ENCODE measurements at regions not wholly inside any gene's neighbourhood (a gene's known extent, or its start where the extent isn't known, plus 50 kb on each side); places are given as distances from the start of the nearest gene placed in this dataset.

DNA sequence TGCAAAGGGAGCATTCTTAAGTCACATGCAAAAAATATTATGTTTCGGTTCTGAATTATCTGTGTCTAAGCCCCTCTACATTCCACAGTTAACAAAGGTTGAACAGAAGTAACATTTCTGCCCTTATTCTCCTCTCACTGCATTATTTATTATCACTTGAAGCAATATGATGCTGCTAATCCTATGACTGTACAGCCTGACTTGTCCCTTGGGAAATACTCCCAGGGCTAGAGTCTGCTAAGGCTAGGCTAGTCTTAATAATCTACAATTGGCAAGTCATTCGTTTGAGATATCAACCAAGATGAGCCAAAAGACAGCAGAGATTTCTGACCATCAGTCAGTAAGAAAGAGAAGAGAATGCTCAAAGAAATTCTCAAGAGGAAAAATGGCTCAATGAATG lies 226.9 kb upstream of the HCCS start:
- TF ChIP-seq, protein P1, sequence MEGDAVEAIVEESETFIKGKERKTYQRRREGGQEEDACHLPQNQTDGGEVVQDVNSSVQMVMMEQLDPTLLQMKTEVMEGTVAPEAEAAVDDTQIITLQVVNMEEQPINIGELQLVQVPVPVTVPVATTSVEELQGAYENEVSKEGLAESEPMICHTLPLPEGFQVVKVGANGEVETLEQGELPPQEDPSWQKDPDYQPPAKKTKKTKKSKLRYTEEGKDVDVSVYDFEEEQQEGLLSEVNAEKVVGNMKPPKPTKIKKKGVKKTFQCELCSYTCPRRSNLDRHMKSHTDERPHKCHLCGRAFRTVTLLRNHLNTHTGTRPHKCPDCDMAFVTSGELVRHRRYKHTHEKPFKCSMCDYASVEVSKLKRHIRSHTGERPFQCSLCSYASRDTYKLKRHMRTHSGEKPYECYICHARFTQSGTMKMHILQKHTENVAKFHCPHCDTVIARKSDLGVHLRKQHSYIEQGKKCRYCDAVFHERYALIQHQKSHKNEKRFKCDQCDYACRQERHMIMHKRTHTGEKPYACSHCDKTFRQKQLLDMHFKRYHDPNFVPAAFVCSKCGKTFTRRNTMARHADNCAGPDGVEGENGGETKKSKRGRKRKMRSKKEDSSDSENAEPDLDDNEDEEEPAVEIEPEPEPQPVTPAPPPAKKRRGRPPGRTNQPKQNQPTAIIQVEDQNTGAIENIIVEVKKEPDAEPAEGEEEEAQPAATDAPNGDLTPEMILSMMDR (IDR thresholded peaks at IDR 0.05; ENCODE audit: low read length): no peak
- no peak for TF ChIP-seq EZH2 (IDR thresholded peaks at IDR 0.05; ENCODE audit: borderline replicate concordance, low read length)
